ENCODE measurements at regions not wholly inside any gene's neighbourhood (a gene's known extent, or its start where the extent isn't known, plus 50 kb on each side); places are given as distances from the start of the nearest gene placed in this dataset.

DNA sequence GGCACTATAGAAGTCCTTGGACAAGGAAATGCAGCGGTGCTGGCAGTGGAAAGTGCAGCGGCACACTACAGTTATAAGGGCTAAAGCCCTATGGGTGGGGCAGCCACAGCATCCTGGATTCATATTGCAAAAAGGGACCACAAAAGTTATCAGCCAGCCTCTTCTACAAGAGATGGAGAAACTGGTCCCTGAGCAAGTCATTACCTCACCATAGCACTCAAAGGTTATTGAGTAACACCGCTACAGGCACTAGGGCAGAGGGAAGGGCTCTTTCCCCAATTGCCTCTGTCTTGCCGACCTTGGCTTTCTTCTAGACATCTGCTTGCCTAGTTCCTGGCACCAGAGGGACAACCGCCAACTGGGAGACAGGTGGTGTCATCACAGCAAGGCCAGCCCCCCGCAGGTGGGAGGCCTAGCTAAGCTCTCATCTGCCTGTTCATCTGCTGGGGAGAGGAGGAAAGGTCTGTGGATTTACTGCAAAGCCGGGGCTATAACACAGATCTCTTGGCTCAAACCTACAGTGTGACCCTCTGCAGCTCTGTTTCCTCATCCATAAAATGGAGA lies 600.0 kb downstream of the BCOR start:
- TF ChIP-seq POLR2A (IDR thresholded peaks at IDR 0.05; ENCODE audit: low read depth, low read length), result no peak
- no peak for TF ChIP-seq POLR2AphosphoS5 (IDR thresholded peaks at IDR 0.05; ENCODE audit: low read depth, low read length)
- TF ChIP-seq TAF1 (IDR thresholded peaks at IDR 0.05; ENCODE audit: borderline replicate concordance, low read depth, low read length), result no peak

Measured in GM12892 (cell line).